K562 (cell line): ENCODE measurements at regions not wholly inside any gene's neighbourhood (a gene's known extent, or its start where the extent isn't known, plus 50 kb on each side); places are given as distances from the start of the nearest gene placed in this dataset.

Experiments used
- ATAC-seq: fragments of 200-7000 bp; cut with Tn5 transposase; 3 replicates; pipeline ENCODE4 v1.9.1; 2020; ENCODE audit warnings: moderate library complexity
- BruUV-seq: library from RNA; stranded (reverse); fragments of 400-500 nt; replicated peaks from 2 replicates; lab custom pipeline; 2021; lab: Mats Ljungman, UMichigan
- CTCF ChIA-PET: fragments of 300-600 bp; formaldehyde crosslinking; extraction: SDS; loops from one replicate; lab custom pipeline; 2021; ENCODE audit warnings: low intra/inter-chr PET ratio; lab: Yijun Ruan, JAX
- POLR2A ChIA-PET: fragments of 300-600, 350-650 bp; sonication (Branson Sonifier 250); formaldehyde crosslinking; extraction: SDS; loops from one replicate; lab custom pipeline; 2021; ENCODE audit warnings: antibody characterized with exemption, inconsistent platforms; lab: Yijun Ruan, JAX
- DNase-seq, 4 experiments: peaks; one replicate each; pipeline versions ENCODE4 v3.0.0 to v3.0.0-alpha.2; 2011 to 2018; ENCODE audit warnings: low spot score in 3 of 4, mixed read lengths in 3 of 4; ENCODE audit errors: extremely low read depth in 1 of 4
- FAIRE-seq: peaks from 2 replicates; lab custom pipeline; 2011; peaks lifted over from hg19 to GRCh38; lab: Jason Lieb, UNC
- H2AFZ ChIP-seq: 2 replicates; pipeline ENCODE4 v1.6.0; 2011; ENCODE audit warnings: low read depth, low read length, control low read depth, inconsistent platforms
- H3K27ac ChIP-seq: fragments of 200-600 bp; 3 replicates; pipeline ENCODE4 v1.8.0; 2011; ENCODE audit warnings: low read depth, mild to moderate bottlenecking, control low read depth, inconsistent platforms, low read length, moderate library complexity, mixed read lengths; ENCODE audit errors: extremely low read depth
- H3K27me3 ChIP-seq, 2 experiments: fragments of 300-600 bp in 1 of 2; 2 replicates in 1 of 2; 3 replicates in 1 of 2; pipeline versions ENCODE4 v1.6.0 to v1.8.0; 2011; ENCODE audit warnings: inconsistent platforms in 2 of 2, low read length in 2 of 2, mild to moderate bottlenecking in 1 of 2, mixed read lengths in 1 of 2, moderate library complexity in 1 of 2; ENCODE audit not compliant: control insufficient read depth in 2 of 2, insufficient read depth in 2 of 2
- H3K36me3 ChIP-seq: fragments of 300-600 bp; 3 replicates; pipeline ENCODE4 v1.8.0; 2011; ENCODE audit warnings: mild to moderate bottlenecking, low read length, inconsistent platforms; ENCODE audit not compliant: control insufficient read depth, insufficient read depth
- H3K4me1 ChIP-seq, 2 experiments: fragments of 200-600 bp in 1 of 2; replicated peaks in 1 of 2; 2 replicates in 1 of 2; 3 replicates in 1 of 2; pipeline versions ENCODE4 v1.5.1 to v1.8.0; 2011; ENCODE audit warnings: inconsistent platforms in 2 of 2, low read length in 2 of 2, mild to moderate bottlenecking in 1 of 2, mixed read lengths in 1 of 2, moderate library complexity in 1 of 2; ENCODE audit not compliant: control insufficient read depth in 2 of 2, insufficient read depth in 2 of 2
- H3K4me2 ChIP-seq: 2 replicates; pipeline ENCODE4 v1.6.1; 2011; ENCODE audit warnings: low read length, control low read depth, inconsistent platforms, mixed read lengths; ENCODE audit not compliant: insufficient read depth
- H3K4me3 ChIP-seq: fragments of 200-600 bp; sonication (generic), shearing (Covaris generic); 2 replicates; pipeline ENCODE4 v1.5.1; 2016; ENCODE audit warnings: control low read depth, inconsistent platforms
- H3K79me2 ChIP-seq: fragments of 200-600 bp; 3 replicates; pipeline ENCODE4 v1.8.0; 2011; ENCODE audit warnings: low read length, inconsistent platforms; ENCODE audit not compliant: control insufficient read depth, insufficient read depth
- H3K9ac ChIP-seq, 2 experiments: 2 replicates each; pipeline versions ENCODE4 v1.6.0 to v1.6.1; 2011; ENCODE audit warnings: low read depth in 2 of 2, low read length in 2 of 2, control low read depth in 1 of 2, inconsistent platforms in 1 of 2, mild to moderate bottlenecking in 1 of 2, mixed read lengths in 1 of 2; ENCODE audit not compliant: insufficient read depth in 1 of 2
- H3K9me1 ChIP-seq: one replicate; pipeline ENCODE4 v1.6.0; 2011; ENCODE audit warnings: inconsistent platforms, mild to moderate bottlenecking, low read length, moderate library complexity; ENCODE audit not compliant: control insufficient read depth, insufficient read depth
- H3K9me3 ChIP-seq: replicated peaks from 2 replicates; pipeline ENCODE4 v1.5.1; 2011; ENCODE audit warnings: low read depth, low read length, inconsistent platforms; ENCODE audit not compliant: control insufficient read depth, insufficient read depth
- H4K20me1 ChIP-seq: replicated peaks from 2 replicates; pipeline ENCODE4 v1.6.1; 2011; ENCODE audit warnings: low read length, inconsistent platforms, mixed read lengths; ENCODE audit not compliant: control insufficient read depth, insufficient read depth
- BCOR ChIP-seq: fragments of 450-650 bp; IDR thresholded peaks from 2 replicates; pipeline ENCODE4 v1.6.1; 2016
- DPF2 ChIP-seq: fragments of 450-650 bp; IDR thresholded peaks from 2 replicates; pipeline ENCODE4 v1.6.1; 2016
- E2F4 ChIP-seq: sonication (generic); formaldehyde crosslinking; IDR thresholded peaks from 2 replicates; pipeline ENCODE4 v1.8.0; 2022; ENCODE audit warnings: mild to moderate bottlenecking, low read depth, missing genetic modification reagents
- HMGXB4 ChIP-seq: sonication (generic); formaldehyde crosslinking; IDR thresholded peaks from 2 replicates; pipeline ENCODE4 v1.8.1; 2023; ENCODE audit warnings: mild to moderate bottlenecking, missing genetic modification reagents
- PYGO2 ChIP-seq: fragments of 450-650 bp; IDR thresholded peaks from 2 replicates; pipeline ENCODE4 v1.6.1; 2016; ENCODE audit warnings: mild to moderate bottlenecking, missing genetic modification characterization, moderate library complexity, missing compliant biosample characterization
- SIN3A ChIP-seq, 2 experiments: fragments of 150-350 bp in 1 of 2; IDR thresholded peaks; 2 replicates each; pipeline ENCODE4 v1.6.1; 2011 to 2016; ENCODE audit warnings: borderline replicate concordance in 2 of 2, low read depth in 2 of 2, low read length in 2 of 2, mild to moderate bottlenecking in 2 of 2, moderate library complexity in 2 of 2; ENCODE audit not compliant: control insufficient read depth in 1 of 2
- TBP ChIP-seq: optimal IDR thresholded peaks from 2 replicates; pipeline ENCODE3; 2011; ENCODE audit warnings: low read depth, low read length, improper control_type of control experiment
- TEAD1 ChIP-seq, 2 experiments: fragments of 450-650 bp in 1 of 2; sonication (generic) in 1 of 2; formaldehyde crosslinking; IDR thresholded peaks; 2 replicates each; pipeline versions ENCODE4 v1.4.0 to v1.8.0; 2020 to 2022; ENCODE audit warnings: mild to moderate bottlenecking in 2 of 2, missing genetic modification reagents in 1 of 2
- THRB ChIP-seq: fragments of 450-650 bp; formaldehyde crosslinking; conservative IDR thresholded peaks from 2 replicates; pipeline ENCODE4 v1.4.0; 2022; ENCODE audit warnings: mild to moderate bottlenecking, missing genetic modification characterization
- ZBTB1 ChIP-seq: sonication (generic); formaldehyde crosslinking; IDR thresholded peaks from 2 replicates; pipeline ENCODE4 v1.8.1; 2023; ENCODE audit warnings: missing genetic modification reagents, low read depth, mild to moderate bottlenecking, borderline replicate concordance
- ZNF134 ChIP-seq: fragments of 250-450 bp; sonication (Bioruptor Pico); conservative IDR thresholded peaks from 2 replicates; pipeline ENCODE4 v1.4.0; 2020
- ZNF740 ChIP-seq, 3 experiments: fragments of 200-800 bp in 1 of 3; sonication (Bioruptor generic) in 1 of 3; sonication (generic) in 1 of 3; formaldehyde crosslinking in 1 of 3; IDR thresholded peaks; 2 replicates each; pipeline versions ENCODE4 v1.6.1 to v1.8.0; 2016 to 2022; ENCODE audit warnings: mild to moderate bottlenecking in 2 of 3, missing compliant biosample characterization in 2 of 3, missing genetic modification characterization in 2 of 3, missing genetic modification reagents in 1 of 3
- WGBS: fragments of 100-300 bp; shearing (Covaris generic); methylation state at CpG from one replicate; pipeline ENCODE4 v1.1.6; 2016; ENCODE audit warnings: low coverage, mixed read lengths; ENCODE audit not compliant: insufficient coverage; ENCODE audit errors: missing lambda C conversion rate; 5-methylcytosine and 5-hydroxymethylcytosine counted together
- in situ Hi-C: fragments of 300-500 bp; cut with MboI; formaldehyde crosslinking; loops from 4 replicates; pipeline ENCODE4 v1.15.0; 2018; ENCODE audit warnings: inconsistent platforms, mixed read lengths
- intact Hi-C: fragments of 100-400 bp; cut with micrococcal nuclease; formaldehyde crosslinking; loops from 2 replicates; pipeline ENCODE4 v1.14.2; 2022

GRCh38 chr4:27474691-27475090 is 614.0 kb downstream of the STIM2 start:
- H4K20me1 ChIP-seq: no peaks in the 10 kb centered on the region
- ChIA-PET CTCF (no interaction called here), POLR2A (no interaction called here)
- BruUV-seq: no TSS peak
- H3K9ac ChIP-seq: no peak overlapping the region
- H3K4me3 ChIP-seq: no peak overlapping the region
- H3K4me2 ChIP-seq: no peak overlapping the region
- no peaks in the 10 kb centered on the region for H3K27me3 ChIP-seq
- no peak for FAIRE-seq
- no peak overlapping the region for H2AFZ ChIP-seq
- no peak overlapping the region for H3K27ac ChIP-seq
- no peaks in the 10 kb centered on the region for H3K9me1 ChIP-seq
- no peaks in the 10 kb centered on the region for H3K79me2 ChIP-seq
- no peak for ATAC-seq
- no peak for TF ChIP-seq E2F4 (CRISPR knock-in tag)
- TF ChIP-seq TEAD1 (CRISPR knock-in tag; IDR thresholded peaks at IDR 0.05): no peak
- no peak for TF ChIP-seq ZNF134 (CRISPR knock-in tag)
- TF ChIP-seq DPF2: no peak
- TF ChIP-seq BCOR: no peak
- no peak for TF ChIP-seq ZNF740 (CRISPR knock-in tag; IDR thresholded peaks at IDR 0.05)
- TF ChIP-seq ZNF740 (tag; IDR thresholded peaks at IDR 0.05): no peak
- no peak for TF ChIP-seq ZBTB1
- TF ChIP-seq TBP: no peak
- no peak for TF ChIP-seq PYGO2 (tag)
- TF ChIP-seq THRB (CRISPR knock-in tag): no peak
- no peak for TF ChIP-seq SIN3A (IDR thresholded peaks at IDR 0.05; ENCODE audit: borderline replicate concordance in 2 of 2, control insufficient read depth in 1 of 2, low read depth in 2 of 2, low read length in 2 of 2)
- no peak for TF ChIP-seq HMGXB4 (CRISPR knock-in tag)
- H3K36me3 ChIP-seq: no peaks in the 10 kb centered on the region
- intact Hi-C loops (no loop called here), in situ Hi-C loops (no loop called here)
- no peak for DNase-seq
- no peaks in the 10 kb centered on the region for H3K4me1 ChIP-seq
- WGBS: 8% methylated on average over 1 of the region's 1 CpG
- no peaks in the 10 kb centered on the region for H3K9me3 ChIP-seq
